ENCODE measurements at regions not wholly inside any gene's neighbourhood (a gene's known extent, or its start where the extent isn't known, plus 50 kb on each side); places are given as distances from the start of the nearest gene placed in this dataset.

DNA sequence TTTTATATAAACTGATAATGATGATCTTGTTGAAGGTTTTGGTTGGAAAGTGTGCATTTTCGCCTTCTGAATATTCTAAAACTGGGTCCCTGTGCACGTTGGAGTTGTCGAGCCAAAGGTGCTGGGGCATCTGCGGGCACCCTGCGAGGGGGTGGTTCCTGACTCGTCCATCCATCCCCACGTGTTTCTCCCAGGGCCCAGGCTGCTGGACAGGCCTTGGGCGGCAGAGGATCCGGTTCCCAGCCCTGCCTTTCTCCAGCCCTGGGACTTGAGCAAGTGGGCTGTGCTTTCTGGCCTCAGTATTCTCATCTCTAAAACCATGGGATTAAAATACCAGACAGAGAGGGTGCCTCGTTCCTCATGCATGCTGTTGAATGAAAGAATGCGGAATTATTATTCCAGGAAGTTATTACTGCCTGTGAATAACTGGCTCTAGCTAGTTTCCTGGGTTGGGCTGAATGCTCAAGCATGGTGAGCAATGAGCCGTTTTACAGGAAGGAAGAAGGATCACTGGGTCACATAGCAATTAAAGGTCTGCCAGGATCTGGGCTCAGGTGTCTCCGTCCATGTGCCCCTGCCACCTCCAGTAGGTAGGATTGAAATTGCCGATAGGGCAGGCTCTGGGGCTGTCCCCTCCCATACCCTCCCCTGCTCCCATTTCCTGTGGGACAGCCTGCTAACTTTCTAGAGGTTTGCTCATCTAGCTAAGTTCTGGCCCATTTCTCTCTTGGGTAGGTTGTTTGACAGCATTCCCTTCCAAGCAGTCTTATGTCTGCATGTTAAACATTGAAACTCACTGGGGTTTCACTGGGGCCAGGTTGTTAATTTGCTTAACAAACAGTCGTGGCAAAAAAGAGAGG is 77.2 kb upstream of the HS6ST1 start:
- no peak for TF ChIP-seq CTCF (conservative IDR thresholded peaks at IDR 0.05; ENCODE audit: low read depth, low read length)
- DNase-seq (ENCODE audit: low read depth), result peak; percentile 55
- H3K4me3 ChIP-seq (ENCODE audit: low read depth, low read length), result no peak overlapping the region

DNA sequence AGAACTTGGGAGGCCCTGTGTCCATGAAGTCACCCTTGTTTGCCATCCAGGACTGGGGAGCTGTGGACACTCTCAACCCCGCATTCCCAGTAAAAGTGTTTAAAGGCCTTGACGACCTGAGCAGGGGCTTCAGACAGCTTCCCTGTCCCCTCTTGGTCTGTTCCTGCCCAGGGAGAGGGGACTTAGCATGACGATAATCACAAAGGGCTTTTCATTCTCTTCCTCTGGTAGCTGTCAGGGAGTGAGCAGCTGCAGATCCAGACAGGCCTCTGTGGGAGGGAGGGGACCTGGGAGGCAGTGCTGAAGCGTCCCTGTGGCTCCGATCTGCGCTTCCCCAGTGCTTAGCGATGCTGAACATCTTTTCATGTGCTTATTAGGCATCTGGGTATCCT is 77.8 kb upstream of the HS6ST1 start:
- H3K4me3 ChIP-seq (ENCODE audit: low read depth, low read length), result no peak overlapping the region
- peak; percentile 42 for DNase-seq (ENCODE audit: low read depth)
- no peak for TF ChIP-seq CTCF (conservative IDR thresholded peaks at IDR 0.05; ENCODE audit: low read depth, low read length)

GRCh38 chr2:128396946-128397345 is 78.3 kb upstream of the HS6ST1 start:
- peak; percentile 63 for DNase-seq (ENCODE audit: low read depth)
- H3K4me3 ChIP-seq (ENCODE audit: low read depth, low read length), result no peak overlapping the region
- TF ChIP-seq CTCF (conservative IDR thresholded peaks at IDR 0.05; ENCODE audit: low read depth, low read length), result no peak

GRCh38 chr2:128399256-128399655 is 80.6 kb upstream of the HS6ST1 start:
- no peak overlapping the region for H3K4me3 ChIP-seq (ENCODE audit: low read depth, low read length)
- no peak for DNase-seq (ENCODE audit: low read depth)
- TF ChIP-seq CTCF (conservative IDR thresholded peaks at IDR 0.05; ENCODE audit: low read depth, low read length), result no peak

DNA sequence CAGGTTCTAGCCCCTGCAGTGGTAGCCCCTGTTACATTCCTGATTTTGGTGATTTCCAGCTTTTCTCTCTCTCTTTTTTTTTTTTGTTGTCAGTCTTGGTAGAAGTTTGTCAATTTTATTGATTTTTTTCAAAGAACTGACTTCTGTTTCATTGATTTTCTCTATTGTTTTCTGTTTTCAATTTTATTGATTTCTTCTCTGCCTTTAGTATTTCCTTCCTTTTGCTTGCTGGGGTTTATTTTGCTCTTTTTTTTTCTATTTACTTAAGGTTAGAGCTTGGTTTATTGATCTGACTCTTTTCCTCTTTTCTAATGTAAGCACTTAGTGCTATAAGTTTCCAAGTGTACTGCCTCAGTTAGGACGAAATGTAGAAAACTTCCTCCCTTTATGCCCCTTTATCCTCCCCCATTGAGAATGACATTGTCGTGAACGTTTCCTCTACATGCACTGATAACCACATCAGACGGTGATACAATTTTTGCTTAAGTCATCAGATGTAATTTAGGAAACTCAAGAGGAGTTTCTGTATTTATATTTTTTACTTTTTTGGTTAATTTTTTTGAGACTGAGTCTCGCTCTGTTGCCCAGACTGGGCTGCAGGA is 81.1 kb upstream of the HS6ST1 start:
- no peak overlapping the region for H3K4me3 ChIP-seq (ENCODE audit: low read depth, low read length)
- no peak for DNase-seq (ENCODE audit: low read depth)
- TF ChIP-seq CTCF (conservative IDR thresholded peaks at IDR 0.05; ENCODE audit: low read depth, low read length), result no peak

DNA sequence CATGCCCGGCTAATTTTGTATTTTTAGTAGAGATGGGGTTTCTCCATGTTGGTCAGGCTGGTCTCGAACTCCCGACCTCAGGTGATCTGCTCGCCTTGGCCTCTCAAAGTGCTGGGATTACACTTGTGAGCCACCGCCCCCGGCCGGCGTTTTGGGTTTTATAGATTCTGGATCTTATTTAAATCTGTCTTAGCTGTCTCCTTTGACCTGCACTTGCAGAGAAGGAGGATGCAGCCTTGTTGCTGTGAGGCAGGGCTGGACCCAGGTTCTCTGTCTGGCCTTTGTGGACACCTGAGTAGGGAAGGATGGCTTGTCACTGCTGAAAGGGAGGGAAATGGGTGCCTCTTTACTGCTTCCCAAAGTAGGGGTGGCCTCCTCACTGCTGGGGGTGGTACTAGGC is 83.0 kb upstream of the HS6ST1 start:
- TF ChIP-seq CTCF (conservative IDR thresholded peaks at IDR 0.05; ENCODE audit: low read depth, low read length), result no peak
- DNase-seq (ENCODE audit: low read depth), result no peak
- no peak overlapping the region for H3K4me3 ChIP-seq (ENCODE audit: low read depth, low read length)

Measured in choroid plexus epithelial cell (primary cell).